CD4-positive, alpha-beta T cell treated with Interleukin-1 beta for 1 hour (primary cell): ENCODE measurements at regions not wholly inside any gene's neighbourhood (a gene's known extent, or its start where the extent isn't known, plus 50 kb on each side); places are given as distances from the start of the nearest gene placed in this dataset.
"Not testable (repeated sequence)": the region's sequence is repeated elsewhere in the genome, so short reads cannot be mapped to it uniquely, and the experiment has no call there.

Source experiments
- DNase-seq, 2 donors: peaks; one replicate each; pipeline ENCODE4 v3.0.0-alpha.2; 2020 to 2022

DNA sequence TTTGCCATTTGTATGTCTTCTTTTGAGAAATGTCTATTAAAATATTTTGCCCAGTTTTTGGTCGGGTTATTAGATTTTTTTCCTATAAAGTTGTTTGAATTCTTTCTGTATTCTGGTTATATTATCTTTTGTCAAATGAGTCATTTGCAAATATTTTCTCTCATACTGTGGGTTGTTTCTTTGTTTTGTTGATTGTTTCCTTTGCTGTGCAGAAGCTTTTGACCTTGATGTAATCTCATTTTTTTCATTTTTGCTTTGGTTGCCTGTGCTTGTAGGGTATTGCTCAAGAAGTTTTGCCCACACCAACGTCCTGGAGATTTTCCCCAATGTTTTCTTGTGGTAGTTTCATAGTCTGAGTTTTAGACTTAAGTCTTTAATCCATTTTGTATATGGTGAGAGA lies 245.7 kb downstream of the ADCYAP1 start:
- DNase-seq, result no peak

DNA sequence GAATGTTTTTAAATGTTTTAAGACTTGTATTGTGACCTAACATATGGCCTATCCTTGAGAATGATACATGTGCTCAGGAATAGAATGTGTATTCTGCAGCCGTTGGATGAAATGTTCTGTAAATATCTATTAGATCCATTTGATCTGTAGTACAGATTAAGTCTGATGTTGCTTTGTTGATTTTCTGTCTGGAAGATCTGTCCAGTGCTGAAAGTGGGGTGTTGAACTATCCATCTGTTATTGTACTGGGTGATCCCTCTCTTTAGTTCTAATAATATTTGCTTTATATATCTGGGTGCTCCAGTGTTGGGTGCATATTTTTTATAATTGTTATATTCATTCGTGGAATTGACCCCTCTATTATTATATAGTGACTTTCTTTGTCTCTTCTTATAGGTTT lies 248.3 kb downstream of the ADCYAP1 start:
- DNase-seq, result not testable (repeated sequence)

DNA sequence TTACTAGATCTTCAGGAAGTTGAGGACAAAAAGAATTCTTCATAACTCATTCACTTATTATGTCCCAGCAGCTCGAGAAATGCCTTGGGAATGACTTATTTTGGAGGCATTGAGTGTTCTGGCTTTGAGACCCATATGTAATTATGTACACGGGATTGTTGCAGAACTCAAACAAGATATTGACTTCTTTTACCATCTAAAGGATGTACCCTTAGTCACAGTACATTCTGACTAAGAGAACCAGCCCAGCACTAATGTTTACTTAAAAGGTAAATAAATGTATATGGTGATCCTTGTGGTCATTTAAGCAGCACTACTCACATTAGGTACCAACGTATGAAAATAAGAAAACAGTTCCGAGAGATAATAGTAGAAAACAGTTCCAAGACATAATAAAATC lies 268.9 kb downstream of the ADCYAP1 start:
- DNase-seq, result no peak

DNA sequence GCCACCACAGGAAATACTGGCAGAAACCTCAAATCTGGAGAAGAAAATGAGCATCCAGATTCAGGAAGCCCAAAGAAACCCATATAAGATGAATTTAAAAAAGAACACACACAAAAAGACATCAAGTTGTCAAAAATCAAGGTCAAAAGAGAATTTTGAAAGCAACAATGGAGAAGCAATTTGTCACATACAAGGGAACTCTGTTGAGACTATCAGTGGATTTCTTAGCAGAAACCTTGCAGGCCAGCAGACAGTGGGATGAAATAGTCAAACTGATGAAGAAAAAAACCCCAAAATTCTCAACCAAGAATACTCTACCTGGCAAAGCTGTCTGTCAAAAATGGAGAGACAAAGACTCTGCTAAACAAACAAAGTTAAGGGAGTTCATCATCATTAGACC lies 272.6 kb downstream of the ADCYAP1 start:
- DNase-seq, result no peak

DNA sequence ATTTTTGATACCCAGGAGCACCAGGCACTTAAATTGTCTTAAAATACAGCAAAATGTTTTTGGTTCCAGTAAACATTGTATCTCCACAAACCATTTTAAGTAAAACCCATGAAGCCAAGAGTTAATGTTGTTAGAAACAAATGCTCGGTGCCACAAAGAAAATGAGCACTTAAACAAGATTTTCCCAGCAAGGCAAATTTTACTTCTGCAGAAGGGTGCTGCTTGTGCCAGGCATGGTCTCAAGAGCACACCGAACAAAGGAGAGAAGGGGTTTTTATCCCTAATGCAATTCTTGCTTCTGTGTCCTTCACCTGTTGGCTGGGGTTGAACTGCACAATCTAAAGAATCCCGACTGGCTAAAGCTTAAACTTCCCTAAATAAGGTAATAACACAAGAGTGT lies 286.7 kb downstream of the ADCYAP1 start:
- DNase-seq, result no peak

DNA sequence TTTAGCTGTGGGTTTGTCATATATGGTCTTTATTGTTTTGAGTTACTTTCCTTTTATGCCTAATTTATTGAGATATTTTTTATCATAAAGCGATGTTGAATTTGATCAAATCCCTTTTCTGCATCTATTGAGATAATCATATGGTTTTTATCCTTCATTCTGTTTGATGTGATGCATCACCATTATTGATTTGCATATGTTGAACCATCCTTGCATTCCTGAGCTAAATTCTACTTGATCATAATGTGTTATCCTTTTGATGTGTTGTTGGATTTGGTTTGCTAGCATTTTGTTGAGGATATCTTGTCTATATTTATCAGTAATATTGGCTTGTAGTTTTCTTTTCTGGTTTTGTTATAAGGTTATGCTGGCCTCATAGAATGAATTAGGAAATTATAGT lies 308.5 kb downstream of the ADCYAP1 start:
- DNase-seq, result no peak

DNA sequence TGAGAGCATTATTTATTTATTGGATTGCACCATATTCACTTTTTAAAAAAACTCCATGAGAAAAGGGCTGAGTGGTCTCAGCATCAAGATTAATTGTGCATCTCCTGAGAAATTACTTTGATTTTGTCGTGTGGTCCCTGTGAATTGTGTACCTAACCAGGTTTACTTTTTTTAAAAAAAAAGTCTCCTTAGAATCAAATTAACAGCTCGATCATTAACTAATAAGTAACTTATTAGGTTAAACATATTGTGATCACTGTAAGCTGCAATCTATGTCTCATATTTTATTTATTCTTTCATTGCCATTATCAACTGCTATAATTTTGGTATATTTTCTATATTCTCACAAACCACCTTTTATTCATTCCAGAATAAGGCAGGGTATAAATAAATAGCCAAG lies 318.2 kb downstream of the ADCYAP1 start:
- no peak for DNase-seq

DNA sequence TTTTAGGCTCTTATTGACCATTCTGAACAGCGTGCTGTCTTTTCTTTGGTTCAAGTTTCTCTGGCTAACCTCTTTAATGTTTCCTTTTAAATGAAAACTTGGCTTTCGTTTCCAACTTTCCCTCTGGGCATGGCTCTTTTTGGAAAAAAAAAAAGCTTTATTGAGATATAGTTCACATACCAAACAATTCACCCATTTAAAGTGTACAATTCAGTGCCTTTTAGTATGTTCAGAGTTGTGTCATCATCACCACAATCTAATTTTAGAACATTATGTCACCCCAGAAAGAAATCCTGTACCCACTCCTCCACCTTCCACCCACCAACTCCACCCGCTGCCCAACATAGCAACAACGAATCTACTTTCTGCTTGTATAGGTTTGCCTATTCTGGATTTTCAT lies 322.4 kb downstream of the ADCYAP1 start:
- DNase-seq, result no peak

DNA sequence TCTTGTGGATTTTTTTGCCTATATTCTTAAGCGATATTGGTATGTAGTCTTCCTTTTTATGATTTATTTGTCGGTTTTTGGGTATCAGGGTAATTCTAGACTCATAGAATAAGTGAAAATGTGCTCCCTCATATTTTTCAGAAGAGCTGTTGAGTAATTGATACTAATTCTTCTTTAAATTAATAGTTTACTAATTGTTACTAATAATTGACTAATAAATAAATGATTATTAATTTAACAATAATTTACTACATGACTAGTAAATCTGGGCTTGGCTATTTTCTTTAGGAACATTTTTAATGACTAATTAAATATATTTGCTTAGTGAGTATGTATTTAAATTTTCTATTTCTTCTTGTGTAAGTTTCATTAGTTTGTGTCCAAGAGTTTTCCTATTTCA lies 325.0 kb downstream of the ADCYAP1 start:
- no peak for DNase-seq

DNA sequence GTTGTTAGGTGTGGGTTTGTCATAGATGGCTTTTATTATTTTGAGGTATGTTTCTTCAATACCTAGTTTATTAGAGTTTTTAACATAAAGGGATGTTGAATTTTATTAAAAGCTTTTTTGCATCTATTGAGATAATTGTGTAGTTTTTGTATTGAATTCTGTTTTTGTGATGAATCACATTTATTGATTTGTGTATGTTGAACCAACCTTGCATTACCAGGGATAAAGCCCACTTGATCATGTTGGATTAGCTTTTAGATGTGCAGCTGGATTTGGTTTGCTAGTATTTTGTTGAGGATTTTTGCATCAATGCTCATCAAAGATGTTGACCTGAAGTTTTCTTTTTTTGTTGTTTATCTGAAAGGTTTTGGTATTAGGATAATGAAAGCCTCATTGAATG lies 328.2 kb downstream of the ADCYAP1 start:
- DNase-seq, result no peak

DNA sequence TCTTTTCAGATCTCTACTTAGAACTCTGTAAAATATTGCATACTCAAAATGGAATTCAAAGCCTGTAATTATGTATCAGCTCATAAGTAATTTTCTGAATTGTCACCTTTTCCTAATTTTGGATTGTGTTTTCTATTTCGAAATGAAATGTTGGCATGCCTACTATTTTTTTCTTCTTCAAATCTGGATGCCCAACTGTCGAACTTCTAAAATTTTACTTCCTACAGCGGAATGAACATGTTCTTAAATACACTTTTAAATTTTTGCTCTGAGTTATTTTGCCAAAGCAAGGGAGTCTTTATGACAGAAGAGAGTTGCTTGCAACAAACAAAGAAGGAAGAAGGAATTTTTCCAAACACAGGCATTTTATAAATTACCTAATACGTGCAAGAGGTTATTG lies 336.0 kb downstream of the ADCYAP1 start:
- DNase-seq, result no peak

DNA sequence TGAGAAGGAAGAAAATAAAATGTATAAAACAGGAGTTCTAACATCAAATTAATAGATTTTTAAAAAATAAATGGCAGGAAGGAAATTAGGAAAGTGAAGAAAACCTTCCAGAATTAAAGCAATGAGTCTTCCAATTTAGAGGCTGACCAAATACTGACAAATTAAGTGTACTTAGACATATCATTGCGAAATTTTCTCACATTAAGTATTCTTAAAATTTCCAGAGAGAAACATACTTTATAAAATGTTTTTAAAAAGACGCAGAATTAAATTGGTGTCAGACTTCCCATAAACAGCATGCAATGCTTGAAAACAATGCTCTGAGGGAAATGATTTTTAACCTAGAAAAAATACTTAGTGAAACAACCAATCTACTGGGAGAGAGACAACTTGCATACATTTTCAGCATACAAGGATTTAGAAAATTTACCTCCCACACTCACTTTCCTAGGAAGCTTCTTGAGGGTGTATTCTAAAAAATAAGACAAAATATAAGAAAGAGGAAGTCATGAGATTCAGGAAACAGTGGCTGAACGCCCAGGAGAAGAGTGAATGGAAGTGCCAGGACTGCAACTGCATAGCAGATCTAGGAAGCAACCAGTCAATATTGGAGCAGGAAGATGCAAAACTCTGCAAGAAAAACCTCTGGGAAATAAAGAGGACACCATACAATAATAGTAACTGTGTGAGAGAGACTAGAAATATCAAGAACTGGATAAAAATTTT lies 339.9 kb downstream of the ADCYAP1 start:
- no peak for DNase-seq

DNA sequence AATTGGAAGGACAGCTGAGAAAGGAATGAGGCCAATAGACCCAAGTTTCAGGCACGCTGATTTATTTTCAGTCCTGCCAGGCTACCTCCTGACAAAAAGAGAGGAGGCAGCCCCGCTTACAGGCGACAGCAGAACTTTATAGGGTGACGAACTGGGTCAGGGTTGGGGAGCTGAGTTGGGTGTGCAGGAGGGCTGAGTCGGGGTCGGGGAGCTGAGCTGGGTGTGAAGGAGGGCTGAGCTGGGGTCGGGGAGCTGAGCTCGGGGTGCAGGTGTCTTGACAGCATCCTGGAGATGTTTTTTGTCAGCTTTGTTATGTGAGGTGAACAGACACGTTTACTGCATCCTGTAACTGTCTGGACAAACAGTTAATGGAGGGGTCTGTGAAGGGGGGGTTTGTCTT lies 342.2 kb downstream of the ADCYAP1 start:
- no peak for DNase-seq

DNA sequence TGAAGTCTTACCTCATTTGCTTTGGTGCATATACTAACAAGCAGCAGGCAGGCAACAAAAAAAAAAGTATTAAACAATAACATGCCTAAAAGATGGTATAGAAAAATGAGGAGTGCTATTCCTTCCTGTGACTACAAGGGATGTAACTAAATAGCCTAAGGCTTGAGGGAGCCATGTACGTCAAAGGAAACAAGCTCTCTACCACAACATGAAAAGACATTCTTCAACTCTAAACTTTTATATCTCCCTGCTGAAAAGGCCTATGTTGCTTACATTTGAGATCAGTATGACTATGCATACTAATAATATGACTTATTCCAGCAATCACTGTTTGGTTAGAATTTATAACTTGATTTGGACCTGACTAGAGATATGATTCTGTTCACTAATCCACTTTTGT lies 347.9 kb downstream of the ADCYAP1 start:
- no peak for DNase-seq

DNA sequence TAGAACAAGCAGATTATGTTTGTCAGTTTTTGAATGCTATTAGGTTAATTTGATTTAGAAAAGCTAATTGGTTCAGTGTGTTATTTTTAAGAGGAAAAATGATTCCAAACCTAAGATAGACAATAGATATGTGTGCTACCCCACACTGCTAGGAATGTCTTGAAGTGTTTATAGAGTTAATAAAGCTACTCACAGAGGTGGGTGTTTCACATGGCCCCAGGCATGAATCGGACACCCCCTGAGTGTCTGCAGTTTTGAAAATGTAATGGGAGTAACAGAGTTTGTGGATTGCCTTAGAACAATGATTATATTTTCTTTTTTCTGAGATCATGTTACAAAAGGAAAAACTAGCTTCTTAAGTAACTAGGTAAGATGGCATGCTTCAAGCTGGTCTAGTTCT lies 348.3 kb downstream of the ADCYAP1 start:
- no peak for DNase-seq

DNA sequence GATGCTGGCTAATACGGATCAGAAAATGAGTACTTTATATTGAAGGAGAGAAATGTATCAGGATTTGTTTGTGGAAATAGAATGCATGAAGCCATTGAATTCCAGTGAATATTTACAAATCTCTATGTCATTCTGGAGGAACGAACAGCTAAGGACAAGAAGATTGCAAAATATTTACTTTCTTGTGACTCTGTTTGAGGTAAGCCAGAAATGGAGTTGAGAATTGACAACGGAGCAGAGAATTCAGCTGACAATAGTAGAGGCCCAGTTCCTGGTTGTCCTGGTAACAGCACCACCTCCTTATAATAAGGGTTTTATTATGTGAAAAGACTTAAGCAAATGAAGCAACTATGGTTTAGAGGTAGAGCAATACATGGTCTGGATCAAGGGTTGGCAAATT lies 349.2 kb downstream of the ADCYAP1 start:
- DNase-seq, result no peak

DNA sequence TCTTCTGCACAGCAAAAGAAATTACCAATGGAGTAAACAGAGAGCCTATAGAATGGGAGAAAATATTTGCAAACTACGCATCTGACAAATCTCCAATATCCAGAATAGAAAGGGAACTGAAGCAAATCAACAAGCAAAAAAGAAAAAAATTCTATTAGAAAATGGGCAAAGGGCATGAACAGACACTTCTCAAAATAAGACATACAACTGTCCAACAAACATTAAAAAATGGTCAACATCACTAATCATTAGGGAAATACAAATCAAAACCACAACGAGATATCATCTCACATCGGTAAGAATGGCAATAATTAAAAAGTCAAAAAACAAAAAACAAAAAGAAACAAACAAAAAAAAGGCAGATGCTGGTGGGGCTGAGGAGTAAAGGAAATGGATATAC lies 356.4 kb downstream of the ADCYAP1 start:
- no peak for DNase-seq

DNA sequence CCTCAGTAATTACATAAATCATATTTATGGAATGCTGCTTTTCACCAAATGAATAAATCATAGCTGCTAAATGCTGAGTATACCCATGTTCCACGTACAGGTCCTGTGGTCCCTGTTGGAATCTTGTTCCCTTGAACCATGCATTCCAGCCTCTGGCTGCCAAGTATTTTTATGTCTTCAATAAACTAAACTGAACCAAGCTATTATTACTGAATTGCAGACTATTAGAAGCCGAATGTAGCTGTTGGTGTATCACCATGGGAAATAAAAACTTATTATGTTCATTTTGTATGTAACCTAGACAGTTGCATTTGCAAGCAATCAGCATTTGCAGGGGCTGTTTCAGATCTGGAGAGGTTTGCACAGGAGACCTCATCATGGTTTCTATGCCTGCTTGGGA lies 362.4 kb downstream of the ADCYAP1 start:
- no peak for DNase-seq

DNA sequence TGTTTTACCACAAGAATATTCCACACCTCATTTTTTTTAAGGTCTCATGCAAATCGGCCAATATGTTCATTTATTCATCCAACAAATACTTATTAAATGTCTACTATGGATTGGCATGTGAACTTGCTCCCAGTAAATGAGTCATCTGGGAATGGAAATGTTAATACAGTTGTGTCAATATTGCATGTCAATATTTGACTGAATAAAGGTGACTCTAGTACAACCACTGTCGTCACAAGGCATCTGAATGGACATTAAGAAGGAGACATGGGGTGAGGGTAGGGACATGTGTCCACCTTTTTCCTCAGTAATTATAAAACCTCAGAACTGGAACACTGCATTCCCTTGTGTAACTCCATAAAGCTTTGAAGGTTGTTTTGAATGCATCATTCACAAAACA lies 365.4 kb downstream of the ADCYAP1 start:
- no peak for DNase-seq

DNA sequence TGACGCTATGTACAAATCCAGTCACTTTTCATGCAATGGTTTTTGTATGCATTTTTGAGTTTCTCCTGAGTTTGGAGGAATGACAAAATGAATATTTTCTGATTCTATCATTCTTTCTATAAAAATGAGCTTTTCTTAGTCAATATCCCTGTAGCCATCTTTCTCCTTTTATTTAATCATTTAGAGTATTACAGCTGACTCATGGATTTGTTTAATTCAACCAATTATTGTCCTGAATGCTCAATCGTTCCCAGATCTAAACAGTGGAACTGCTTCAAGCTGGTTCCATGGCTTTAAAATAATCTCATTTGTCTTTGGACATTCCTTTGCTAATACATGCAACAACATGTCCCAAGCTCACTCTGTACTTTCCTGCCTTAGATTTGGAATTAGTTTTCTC lies 368.8 kb downstream of the ADCYAP1 start:
- DNase-seq, result no peak

DNA sequence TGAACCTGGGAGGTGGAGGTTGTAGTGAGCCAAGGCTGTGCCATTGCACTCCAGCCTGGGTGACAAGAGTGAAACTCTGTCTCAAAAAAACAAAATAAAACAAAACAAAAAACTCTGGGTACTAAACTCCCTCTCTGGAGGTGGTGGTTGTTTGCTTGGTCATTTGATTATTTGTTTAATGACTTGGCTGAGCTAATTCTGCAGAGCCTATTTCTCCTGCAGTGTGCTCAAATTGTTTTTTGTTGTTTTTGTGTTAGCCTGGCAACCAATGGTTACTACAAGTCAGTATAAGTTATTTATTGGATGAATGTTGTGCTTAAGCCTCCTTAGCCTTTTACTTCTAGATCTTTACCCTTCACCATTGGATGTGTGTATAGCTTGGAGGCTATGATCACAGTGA lies 387.5 kb downstream of the ADCYAP1 start:
- no peak for DNase-seq

DNA sequence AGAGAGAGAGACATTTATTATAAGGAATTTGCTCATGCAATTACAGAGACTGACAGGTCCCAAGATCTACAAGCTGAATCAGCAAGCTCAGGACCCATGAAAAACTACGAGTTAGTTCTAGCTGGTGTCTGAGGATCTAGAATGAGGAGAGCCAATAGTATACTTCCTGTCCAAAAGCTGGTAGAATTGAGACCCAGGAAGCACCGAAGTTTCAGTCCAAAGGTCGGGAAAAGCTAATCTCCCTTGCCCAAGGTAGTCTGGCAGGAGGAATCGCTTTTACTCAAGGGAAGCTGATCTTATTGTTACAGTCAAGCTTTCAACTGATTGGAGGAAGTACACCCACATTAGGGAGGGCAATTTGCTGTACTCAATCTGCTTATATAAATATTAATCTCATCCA lies 389.6 kb downstream of the ADCYAP1 start:
- DNase-seq, result no peak

DNA sequence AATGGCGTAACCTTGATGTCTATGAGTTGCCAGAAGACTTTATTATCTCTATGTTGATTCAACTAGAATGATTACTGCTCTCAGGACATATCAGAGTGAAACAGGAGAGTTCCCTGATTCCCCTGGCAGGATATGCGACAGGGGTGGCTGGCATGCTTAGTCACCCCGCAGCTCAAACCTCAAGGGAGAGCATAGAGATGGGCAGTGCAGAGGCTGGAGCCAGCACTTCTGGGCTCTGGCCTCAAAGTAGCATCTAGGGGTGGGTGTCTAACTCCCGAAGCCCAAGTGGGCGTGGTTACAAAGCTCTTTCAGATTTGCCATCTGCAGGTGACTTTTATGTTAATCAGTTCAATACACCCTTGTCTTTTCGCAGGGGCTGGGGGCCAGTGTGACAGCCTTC lies 391.6 kb downstream of the ADCYAP1 start:
- no peak for DNase-seq

DNA sequence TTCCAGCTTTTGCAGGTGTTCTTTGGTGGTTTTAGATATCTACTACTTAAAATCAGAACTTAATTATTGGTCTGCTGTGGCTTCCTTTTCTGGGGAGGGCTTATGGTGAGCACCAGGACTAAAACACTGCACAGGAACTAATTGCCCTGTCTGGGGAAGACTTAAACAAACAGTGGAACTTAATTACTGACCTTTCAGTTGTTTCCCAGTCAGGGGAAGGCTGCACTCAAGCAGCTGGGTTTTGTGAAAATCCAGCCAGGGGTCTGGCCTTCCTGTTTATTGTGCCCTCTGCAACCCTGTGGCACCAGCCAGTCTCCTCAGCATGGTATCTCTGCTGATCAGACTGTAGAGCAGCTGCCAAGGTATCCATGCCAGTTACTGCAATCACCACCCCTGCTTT lies 398.2 kb downstream of the ADCYAP1 start:
- no peak for DNase-seq

DNA sequence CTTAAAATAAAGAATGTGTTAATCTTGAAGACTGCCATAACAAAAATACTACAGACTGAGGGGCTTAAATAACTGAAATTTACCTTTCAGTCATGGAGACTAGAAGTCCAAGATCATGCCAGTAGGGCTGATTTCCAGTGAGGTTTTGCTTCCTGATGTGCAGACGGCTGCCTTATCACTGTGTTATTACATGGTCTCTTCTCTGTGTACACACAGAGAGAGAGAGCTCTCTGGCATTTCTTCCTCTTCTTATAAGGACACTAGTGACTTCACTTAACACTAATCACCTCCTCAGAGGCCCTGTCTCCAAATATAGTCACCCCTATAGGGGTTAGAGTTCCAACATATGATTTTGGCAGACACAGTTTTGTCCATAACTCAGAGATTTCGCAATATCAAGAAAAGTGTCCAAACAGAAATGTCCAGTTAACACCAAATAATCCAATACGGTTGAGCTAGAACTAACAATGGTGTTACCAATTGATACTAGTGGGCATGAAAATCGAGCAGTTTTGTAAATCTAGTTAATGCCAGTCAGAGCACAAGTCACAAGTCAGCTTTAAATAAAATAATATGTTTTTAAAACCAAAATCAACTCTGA lies 399.8 kb downstream of the ADCYAP1 start:
- no peak for DNase-seq
